GM19455 (cell line): ENCODE measurements at regions not wholly inside any gene's neighbourhood (a gene's known extent, or its start where the extent isn't known, plus 50 kb on each side); places are given as distances from the start of the nearest gene placed in this dataset.

Experiments used
- ATAC-seq: cut with Tn5 transposase; IDR thresholded peaks from one replicate; pipeline ENCODE4 v1.9.1; 2021; ENCODE audit not compliant: unreplicated experiment

DNA sequence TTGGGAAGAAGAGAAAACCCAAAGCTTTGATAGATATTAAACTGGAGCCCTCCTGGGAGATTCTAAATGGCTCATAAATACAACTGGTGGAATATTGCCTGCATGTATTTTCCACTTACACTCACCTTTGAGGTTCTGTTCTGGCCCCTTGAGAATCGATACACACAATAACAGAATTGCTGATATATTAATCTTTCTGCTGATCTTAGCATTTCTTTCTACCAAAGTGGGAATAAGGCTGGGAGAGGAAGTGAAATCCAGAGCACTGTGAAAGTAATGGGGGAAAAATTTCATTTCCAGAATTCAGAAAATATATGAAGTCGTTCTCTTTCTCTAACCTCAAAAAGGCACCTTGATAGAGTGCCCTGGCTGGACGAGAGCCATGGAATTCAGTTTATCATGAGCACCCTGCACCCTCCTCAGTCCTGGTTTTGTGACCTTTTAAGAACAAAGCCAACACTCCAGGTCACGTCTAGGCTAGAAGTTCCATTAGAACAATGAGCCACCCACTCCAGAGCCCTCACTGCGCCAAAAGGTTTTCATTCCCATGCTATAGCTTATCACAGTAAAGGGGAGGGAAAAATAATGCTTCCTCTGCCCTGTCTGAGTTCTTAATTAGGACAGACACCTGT is 244.5 kb downstream of the CD83 start:
- ATAC-seq: no peak

DNA sequence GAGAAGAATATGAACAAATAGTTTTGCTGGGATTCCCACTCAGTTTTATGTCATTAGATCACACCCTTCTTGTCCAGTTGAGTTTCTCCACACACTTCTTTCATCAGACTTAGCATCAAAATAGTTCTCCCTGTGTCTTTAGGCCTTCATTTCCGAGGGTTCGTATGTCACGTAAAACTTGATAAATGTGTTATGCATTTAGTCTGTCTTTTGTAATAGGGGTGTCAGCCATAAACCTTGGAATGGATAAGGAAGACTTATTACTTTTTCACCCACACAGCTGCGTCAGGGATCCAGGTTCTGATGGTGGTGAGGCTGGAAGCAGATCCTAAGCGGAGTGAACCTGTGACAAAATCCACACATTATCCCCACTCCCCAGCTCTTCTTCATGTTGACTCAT is 246.8 kb downstream of the CD83 start:
- no peak for ATAC-seq

DNA sequence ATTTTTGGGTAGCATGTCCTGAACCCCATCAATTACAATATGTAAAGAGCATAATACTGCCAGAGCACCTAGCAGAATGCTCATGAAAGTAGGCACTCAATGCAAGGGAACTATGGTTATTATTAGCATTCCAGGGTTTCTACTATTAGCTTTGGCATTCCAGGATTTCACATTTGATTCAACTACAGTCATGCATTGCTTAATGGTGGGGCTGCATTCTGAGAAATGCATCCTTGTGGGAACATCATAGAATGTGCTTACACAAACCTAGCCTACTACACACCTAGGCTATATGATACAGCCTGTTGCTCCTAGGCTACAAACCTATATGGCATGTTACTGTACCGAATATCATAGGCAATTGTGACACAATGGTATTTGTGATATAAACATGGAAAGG is 247.8 kb downstream of the CD83 start:
- no peak for ATAC-seq

DNA sequence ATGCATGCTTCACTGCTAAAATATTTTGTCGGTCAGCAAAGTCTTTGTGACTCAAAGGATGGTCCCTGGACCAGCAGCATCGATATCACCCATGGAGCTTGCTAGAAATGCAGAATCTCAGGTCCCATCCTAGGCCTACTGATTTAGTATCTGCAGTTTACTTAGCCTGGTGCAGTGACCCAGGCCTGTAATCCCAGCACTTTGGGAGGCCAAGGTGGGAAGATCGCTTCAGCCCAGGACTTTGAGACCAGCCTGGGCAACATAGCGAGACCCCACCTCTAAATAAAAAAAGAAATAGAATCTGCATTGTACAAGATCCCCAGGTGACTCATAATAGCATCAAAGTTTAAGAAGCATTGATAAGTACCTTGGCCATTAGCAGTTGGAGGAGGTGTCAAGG is 248.7 kb downstream of the CD83 start:
- no peak for ATAC-seq

DNA sequence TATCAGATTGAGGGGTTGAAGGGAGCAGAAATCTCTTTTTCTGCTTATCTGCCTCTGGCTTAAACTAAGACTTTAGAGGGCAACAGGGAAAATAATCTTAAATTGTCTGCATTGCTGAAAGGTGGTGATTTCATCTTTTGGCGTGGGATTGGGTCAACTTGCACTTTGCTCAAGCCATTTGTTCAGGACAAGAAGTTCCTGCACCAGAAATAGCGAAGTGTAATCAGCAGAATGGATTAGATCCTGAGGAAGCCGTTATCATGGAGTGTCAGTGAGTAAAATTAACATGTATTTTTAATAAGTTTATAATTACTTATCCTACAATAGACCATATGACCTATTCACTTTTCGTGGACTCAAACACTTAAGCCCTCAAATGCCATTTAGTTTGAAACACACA is 249.3 kb downstream of the CD83 start:
- ATAC-seq: no peak

DNA sequence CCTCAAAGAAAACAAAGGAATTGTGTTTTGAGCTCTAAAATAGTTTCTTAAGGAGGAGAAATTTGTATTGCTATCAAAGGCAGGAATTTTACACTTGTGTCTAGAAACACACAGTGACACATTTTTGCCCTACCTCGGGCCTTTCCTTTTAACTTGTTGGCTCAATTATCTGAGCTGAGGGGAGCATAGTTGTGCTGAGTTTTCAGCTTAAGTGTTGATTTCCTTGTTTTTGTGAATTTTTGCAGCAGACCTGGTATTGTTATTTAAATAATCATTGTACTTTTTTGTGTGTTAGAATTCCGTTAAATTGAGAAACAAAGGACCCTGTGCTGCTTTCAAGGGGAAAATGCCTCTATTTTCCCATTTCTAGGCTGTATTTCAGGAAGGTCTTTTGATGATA is 249.7 kb downstream of the CD83 start:
- ATAC-seq: no peak

DNA sequence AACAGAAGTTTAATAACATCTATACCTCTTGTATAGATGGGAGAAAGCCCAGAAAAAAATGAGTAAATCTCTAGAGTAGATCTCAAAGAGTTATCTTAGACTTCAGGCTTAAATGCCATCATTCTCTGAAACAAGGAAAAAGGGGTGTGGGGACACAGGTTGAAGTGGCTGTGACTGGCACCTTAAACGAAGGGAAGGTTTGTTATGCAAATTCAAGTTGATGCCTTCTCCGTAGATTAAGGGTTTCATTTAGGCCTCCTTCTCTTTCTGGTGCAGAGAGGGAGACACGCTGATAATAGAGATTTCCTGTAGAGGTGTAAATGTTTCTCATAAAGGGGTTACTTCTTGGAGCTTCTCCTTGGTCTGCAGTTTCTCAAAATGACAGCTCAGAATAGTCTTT is 252.1 kb downstream of the CD83 start:
- no peak for ATAC-seq

DNA sequence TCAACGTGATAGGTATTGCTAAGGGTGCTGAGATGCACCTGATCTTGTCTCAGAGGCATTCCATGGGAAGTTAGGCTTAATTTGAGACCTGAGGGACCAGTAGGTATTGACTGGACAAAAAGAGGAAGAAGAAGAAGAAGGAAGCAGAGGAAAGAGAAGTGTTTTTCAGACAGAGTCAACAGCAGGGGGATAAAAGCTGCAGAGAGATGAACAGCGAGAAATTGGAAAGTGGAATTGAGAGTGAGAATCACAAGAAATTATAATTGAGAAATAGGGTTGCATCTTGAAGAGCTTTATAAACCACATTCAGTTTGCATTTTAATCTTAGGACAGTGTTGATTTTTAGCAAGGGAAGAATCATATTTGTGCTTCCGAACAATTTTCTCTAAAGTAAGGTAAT is 254.0 kb downstream of the CD83 start:
- no peak for ATAC-seq

DNA sequence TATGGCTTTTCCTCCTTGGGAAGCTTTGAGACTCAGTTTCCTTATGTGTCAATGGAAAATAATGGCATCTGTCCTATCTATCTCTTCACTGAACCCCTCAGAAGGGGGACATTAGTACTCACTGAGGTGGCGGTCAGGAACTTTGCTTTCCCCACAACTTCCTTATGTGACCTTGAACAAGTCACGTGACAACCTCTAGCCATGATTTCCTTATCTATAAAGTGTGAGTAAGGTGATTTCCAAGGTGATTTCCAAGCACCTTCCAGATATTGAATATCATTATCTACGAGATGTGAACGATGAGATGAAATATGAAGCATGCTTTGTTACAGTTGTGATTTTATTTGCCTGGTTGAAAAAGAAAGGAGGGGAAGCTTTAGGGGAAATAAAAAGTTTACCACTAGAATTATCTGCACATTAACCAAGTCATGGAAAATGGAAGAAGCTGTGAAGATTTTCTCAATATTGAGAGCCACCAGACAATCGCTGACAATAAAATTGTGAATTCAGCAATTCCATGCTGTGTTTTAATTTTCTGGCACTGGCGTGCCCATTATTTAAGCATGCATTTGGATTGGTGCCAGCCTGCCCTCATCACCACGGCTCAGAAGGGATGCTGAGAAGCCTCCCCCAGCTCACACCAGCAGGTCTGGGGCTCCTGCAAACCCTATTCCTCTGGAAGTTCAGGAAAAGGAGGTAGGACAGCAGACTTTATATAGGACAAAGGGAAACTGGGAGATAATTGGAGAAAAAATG is 255.3 kb downstream of the CD83 start:
- ATAC-seq: no peak

DNA sequence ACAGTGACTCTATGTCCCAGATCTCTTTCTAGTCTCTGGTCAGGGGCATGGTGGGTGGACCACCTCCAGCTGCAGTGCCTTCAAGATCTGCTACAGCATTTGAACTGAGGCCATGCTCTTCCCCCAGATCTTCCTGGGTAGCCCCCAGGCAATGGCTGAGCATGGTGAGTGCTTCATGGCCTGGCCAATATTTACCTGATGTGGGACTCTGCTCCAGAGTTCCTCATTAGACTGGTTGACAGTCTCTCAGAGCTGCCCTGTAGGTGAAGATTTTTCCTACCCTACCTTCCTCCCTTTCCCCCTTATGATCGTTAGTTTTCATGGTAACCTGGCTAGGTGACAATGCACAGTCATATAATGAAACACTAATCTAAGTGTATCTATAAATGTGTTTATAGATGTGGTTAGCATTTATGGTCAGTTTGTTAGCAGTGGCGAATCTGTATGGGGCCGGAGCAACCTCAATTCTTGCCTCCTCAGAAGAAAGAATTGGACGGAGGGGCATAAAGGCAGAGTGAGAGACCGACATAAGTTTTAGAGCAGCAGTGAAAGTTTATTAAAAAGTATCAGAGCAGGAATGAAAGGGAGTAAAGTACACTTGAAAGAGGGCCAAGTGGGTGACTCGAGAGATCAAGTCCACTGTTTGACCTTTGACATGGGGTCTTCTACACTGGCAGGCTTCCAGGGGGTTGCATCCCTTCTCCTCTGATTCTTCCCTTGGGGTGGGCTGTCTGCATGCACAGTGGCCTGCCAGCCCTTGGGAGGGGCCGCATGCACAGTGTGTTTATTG is 256.3 kb downstream of the CD83 start:
- no peak for ATAC-seq

DNA sequence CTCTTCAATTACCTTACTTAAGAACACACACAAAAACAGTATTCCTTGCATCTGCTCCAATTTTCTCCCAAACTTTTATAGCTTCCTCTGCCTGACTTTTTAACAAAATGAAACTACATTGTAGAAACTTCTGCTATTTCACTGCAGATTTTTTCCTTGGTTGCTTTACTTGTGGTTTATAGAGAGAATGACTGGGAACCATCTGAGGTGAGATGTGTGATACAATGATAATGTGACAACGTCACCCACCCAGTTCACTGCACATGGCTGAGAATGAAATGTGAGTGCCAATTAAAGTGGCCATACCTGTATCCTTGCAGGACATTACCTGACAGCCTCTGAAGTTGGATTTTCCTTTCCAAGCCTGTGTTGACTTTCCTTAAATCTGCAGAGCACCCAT is 258.4 kb downstream of the CD83 start:
- no peak for ATAC-seq

DNA sequence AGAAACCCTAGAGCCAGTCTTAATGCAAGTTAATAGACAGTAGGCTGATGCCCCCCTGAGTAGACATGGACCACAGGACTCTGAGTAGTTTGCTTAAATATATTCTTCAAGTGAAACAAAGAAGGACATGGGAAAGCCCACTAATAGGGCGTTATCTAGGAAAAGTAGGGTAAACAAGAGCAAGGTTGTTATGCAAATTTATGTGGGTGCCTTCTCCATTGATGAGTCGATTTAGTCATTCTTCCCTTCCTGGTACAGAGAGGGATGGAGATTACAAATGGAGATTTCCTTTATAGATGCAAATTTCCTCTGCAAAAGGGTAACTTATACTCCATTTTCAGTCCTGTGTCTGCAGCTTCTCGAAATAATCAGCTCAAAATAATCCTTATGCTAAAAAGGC is 262.0 kb downstream of the CD83 start:
- ATAC-seq: no peak

DNA sequence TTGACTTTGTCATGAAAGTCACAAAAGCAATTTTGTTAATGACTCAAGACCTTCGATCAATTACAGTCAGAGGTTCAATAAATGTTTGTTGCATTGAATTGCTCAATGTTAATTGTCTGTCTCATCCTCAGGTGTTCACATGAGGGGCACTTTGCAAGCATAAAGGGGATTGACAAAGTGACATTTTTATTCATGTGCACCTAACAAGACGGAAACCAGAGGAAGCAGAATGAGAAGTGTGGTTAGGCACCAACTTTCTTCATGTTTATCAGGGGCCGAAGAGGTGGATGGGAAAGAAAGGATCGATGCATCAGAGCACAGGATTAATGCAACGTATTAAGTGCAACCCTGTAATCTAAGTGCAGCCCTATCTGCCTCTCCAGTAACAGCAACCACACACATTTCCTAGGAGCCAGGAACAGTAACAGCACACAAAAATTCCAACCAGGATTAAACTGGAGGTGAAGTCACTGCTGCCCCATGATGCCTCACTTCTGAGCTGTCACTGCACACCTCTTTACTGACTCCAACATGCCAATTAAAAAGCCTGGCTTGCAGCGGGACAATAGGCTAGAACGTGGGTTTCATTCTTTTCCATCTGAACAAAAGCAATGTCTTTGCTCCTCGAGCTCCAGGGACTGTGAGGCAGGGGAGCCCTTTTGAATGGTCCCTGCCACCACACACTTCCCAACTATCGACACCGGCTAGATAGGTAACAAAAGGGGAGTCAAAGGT is 262.7 kb downstream of the CD83 start:
- ATAC-seq: no peak

DNA sequence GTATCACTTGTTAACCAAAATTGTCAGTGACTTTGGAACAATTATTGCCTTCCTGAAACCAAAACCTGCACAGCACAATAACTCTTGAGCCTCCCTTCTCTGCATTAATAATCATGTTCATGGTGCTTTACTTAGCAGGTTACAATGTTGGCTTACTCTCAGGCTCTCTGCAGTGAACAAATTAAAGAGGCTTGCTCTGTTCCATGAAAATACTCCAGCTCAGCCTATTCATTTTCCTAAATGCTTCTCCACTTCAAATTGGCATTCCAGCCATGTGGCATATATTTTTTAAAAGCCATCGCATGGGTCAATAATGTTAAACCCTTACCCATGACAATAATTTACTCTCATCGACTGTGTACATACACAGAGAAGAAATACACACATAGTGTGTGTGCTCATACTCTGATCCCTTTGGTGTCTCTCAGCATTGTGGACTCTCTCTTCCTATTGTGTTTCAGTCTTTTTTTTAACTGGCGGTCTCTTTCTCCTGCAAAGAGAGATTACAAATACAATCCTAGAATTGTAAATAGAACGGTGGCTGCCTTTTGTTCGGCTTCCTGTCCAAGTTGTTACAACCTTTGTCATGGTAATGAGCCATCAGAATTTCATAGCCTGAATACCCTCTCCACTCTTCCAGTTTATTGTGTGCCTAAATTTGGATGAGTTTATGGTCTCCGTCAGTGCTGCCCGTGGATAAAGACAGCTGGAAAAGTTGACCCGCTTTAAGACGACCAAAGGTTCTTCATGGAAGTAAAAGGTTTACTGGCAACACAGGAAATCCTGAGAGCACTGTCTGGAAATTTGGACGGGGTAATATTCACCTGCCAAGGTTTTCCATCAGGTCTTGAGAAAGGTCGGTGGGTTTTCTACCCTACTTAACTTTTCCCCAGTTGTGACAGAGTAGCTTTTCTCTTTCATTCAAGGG is 263.6 kb downstream of the CD83 start:
- ATAC-seq: no peak

DNA sequence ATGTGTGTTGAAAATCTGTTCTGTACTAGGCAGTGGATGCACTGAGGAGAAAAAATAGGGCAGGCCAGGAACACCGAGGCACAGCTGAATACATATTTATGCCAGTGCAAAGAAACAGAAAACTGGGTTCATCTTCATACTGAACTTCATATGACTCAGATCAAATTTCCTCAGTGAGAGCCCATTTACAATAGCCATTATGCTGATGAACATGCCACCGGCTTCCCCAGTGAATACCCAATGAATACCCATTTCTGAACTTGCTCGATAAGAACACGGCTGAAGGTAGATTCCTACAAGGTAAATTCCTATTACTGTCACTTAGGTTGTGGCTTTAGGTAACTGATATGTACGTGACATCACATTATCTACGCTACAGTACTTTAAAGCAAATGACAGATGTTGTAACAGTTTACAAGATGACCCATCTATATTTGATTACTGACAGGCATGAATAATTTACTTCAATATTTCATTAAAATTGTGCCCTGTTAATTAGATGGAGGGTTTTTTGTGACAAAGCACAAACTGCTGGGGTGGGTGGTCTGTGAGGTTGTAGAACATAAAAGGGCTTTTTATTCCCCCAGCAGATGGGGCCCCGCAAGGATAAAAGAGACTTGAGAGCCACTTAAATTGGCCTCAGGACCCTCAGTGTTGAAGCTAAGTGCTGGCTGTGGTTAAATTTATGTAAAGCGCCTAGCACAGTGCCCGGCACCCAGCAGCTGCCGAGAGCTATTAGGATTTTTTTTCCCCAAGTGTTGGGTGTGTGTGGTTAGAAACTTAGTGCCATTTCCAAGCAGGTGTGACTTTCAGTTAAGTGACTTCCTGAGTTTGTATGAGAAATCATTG is 264.5 kb downstream of the CD83 start:
- ATAC-seq: no peak

DNA sequence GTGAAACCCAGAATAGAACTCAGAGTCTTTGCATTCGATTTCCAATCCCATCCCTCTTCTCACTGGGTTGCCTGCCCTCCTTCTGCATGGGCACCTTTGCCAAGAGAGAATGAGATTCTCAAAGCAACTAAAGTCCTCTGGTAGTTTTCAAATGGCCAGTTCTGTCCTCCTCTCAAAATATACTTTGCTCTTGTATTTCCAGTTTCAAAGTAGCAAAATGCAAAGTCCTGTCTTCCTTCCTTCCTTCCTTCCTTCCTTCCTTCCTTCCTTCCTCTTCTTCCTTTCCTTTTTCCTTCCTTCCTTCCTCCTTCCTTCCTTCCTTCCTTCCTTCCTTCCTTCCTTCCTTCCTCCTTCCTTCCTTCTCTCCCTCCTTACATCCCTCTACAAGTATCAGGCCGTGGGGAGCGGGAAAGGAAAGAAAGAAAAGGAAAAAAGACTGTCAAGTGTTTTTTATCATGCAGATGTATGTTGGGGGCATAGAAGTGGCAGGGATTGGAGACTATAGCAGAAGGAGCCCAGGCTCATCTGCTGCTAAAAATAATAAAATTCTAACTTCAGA is 265.2 kb downstream of the CD83 start:
- no peak for ATAC-seq

DNA sequence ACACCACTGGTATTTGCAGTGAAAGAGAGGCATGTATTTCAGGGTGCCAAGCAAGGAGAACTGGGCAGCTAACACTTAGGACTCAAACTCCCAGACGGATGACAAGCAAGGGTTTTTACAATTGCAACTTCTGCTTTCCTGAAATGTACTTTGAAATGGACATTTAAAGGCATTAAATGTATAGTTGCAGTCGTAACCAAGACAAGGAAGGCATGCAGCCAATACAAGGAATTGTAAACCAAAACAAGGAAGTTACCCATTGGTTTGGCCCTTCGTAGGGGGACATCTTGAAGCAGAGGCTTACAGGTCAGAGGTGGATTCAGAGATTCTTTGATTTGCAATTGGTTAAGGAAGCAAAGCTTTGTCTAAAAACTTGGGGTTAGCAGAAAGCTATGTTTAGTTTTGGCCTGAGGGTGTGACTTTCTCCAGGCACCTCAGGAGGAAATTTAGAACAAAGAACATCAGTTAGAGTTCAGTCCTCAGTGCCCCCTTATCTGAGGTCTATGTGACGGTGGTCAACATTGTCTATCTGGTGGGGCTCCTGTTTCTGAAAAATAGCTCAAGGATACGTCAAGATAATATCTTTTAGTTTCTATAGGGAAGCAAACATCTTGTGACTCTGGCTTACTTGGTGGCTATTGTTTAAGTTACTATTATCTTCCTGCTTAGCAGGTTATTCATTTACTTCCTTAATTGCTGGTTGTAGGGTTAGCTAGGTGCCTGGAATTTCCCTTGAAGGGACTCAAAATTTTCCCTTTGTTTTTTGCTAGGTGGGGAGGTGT is 266.0 kb downstream of the CD83 start:
- ATAC-seq: no peak

DNA sequence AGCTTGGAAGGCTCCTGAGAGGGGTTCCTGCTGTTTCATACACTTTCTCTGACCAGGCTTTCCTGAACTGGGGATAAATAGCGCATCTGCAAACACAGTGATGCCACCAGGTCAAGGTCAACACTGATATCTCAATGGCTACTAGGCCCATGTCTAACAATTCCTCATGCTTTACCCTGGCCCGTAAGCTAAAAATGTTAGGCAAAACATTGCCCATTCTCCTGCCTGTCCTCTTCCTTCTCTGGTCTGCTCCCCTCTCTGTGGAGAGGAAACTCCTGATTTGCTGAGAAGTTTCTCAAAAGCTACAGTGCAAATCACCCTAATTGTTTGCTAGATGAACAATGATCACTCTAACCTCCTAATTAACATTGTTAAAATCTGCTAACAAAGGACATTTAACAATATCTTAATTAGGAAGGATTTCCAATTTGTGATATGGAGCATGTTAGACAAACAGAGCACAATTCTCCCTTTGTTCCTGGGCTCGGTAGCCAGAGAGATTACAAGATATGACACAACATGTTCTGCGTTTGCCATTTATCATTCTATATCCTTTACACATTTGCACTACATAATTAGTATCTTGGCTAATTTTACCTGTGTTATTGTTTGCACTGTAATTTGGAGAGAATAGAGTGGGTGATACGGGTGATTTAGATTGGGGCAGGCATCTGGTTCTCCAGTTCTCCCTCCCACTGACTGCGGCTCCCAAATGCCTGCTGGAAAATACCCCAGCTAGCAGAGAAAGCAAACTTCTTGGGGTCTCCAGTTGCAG is 266.8 kb downstream of the CD83 start:
- ATAC-seq: no peak
